ENCODE measurements at regions not wholly inside any gene's neighbourhood (a gene's known extent, or its start where the extent isn't known, plus 50 kb on each side); places are given as distances from the start of the nearest gene placed in this dataset.

- H3K9me3 ChIP-seq (ENCODE audit: severe bottlenecking), result no peaks in the 10 kb centered on the region
- no peak overlapping the region for H3K4me3 ChIP-seq (ENCODE audit: severe bottlenecking)
- no peaks in the 10 kb centered on the region for H3K36me3 ChIP-seq (ENCODE audit: low read depth)
- ATAC-seq (ENCODE audit: low read depth), result no peak
- no peak overlapping the region for H3K27ac ChIP-seq (ENCODE audit: poor library complexity, severe bottlenecking)
- H3K27me3 ChIP-seq (ENCODE audit: insufficient read depth, poor library complexity, severe bottlenecking), result no peaks in the 10 kb centered on the region
- no peaks in the 10 kb centered on the region for H3K4me1 ChIP-seq (ENCODE audit: insufficient read depth, poor library complexity, severe bottlenecking)
- TF ChIP-seq, protein P1, sequence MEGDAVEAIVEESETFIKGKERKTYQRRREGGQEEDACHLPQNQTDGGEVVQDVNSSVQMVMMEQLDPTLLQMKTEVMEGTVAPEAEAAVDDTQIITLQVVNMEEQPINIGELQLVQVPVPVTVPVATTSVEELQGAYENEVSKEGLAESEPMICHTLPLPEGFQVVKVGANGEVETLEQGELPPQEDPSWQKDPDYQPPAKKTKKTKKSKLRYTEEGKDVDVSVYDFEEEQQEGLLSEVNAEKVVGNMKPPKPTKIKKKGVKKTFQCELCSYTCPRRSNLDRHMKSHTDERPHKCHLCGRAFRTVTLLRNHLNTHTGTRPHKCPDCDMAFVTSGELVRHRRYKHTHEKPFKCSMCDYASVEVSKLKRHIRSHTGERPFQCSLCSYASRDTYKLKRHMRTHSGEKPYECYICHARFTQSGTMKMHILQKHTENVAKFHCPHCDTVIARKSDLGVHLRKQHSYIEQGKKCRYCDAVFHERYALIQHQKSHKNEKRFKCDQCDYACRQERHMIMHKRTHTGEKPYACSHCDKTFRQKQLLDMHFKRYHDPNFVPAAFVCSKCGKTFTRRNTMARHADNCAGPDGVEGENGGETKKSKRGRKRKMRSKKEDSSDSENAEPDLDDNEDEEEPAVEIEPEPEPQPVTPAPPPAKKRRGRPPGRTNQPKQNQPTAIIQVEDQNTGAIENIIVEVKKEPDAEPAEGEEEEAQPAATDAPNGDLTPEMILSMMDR (IDR thresholded peaks at IDR 0.05; ENCODE audit: poor library complexity, severe bottlenecking), result no peak
- no peak for DNase-seq (ENCODE audit: low spot score)
Observed at GRCh38 chr12:125657681-125658080, 592.4 kb downstream of the AACS start.

- no peak for ATAC-seq (ENCODE audit: low read depth)
Observed at GRCh38 chr12:125674554-125675338, 609.5 kb downstream of the AACS start.

DNA sequence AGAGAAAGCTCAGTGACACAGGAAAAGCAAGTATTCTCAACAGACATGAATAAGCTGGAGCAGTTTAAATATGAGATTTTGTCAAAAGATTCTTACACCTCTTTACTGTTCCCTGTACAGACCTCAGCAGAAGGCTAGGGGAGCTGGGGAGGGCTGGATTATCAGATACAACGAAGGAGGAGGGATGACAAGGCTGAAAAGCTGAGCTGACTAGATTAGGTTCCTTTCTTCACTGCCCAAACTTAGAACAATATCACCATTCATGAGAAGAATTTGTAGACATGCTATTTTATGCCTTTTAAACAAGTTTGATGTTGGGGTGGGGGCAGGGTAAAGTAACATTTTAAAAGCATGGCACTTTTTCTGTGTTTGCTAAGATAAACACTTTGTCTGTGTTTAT lies 611.1 kb downstream of the AACS start:
- no peak for ATAC-seq (ENCODE audit: low read depth)
- H3K27ac ChIP-seq (ENCODE audit: poor library complexity, severe bottlenecking), result no peak overlapping the region
- TF ChIP-seq, protein P1 (IDR thresholded peaks at IDR 0.05; ENCODE audit: poor library complexity, severe bottlenecking), result no peak
- DNase-seq (ENCODE audit: low spot score), result no peak
- no peak overlapping the region for H3K4me3 ChIP-seq (ENCODE audit: severe bottlenecking)
- no peaks in the 10 kb centered on the region for H3K27me3 ChIP-seq (ENCODE audit: insufficient read depth, poor library complexity, severe bottlenecking)
- no peaks in the 10 kb centered on the region for H3K9me3 ChIP-seq (ENCODE audit: severe bottlenecking)
- no peaks in the 10 kb centered on the region for H3K36me3 ChIP-seq (ENCODE audit: low read depth)
- H3K4me1 ChIP-seq (ENCODE audit: insufficient read depth, poor library complexity, severe bottlenecking), result no peaks in the 10 kb centered on the region

More at GRCh38 chr12:125674554-125675338, 609.5 kb downstream of the AACS start:
- Histone ChIP-seq H3K27me3 (ENCODE audit: insufficient read depth, poor library complexity, severe bottlenecking) (no peaks in the 10 kb centered on the region), H3K4me3 (ENCODE audit: severe bottlenecking) (no peak overlapping the region), H3K27ac (ENCODE audit: poor library complexity, severe bottlenecking) (no peak overlapping the region), H3K4me1 (ENCODE audit: insufficient read depth, poor library complexity, severe bottlenecking) (no peaks in the 10 kb centered on the region), H3K36me3 (ENCODE audit: low read depth) (no peaks in the 10 kb centered on the region), H3K9me3 (ENCODE audit: severe bottlenecking) (no peaks in the 10 kb centered on the region)
- TF ChIP-seq, protein P1 (IDR thresholded peaks at IDR 0.05; ENCODE audit: poor library complexity, severe bottlenecking), result no peak
- no peak for DNase-seq (ENCODE audit: low spot score)

GRCh38 chr12:125677829-125678228 lies 612.6 kb downstream of the AACS start:
- ATAC-seq (ENCODE audit: low read depth) (no peak), DNase-seq (ENCODE audit: low spot score) (no peak)
- no peak overlapping the region for H3K27ac ChIP-seq (ENCODE audit: poor library complexity, severe bottlenecking)
- no peaks in the 10 kb centered on the region for H3K4me1 ChIP-seq (ENCODE audit: insufficient read depth, poor library complexity, severe bottlenecking)
- H3K9me3 ChIP-seq (ENCODE audit: severe bottlenecking), result no peaks in the 10 kb centered on the region
- H3K36me3 ChIP-seq (ENCODE audit: low read depth), result no peaks in the 10 kb centered on the region
- TF ChIP-seq, protein P1 (IDR thresholded peaks at IDR 0.05; ENCODE audit: poor library complexity, severe bottlenecking), result no peak
- H3K27me3 ChIP-seq (ENCODE audit: insufficient read depth, poor library complexity, severe bottlenecking), result no peaks in the 10 kb centered on the region
- H3K4me3 ChIP-seq (ENCODE audit: severe bottlenecking), result no peak overlapping the region

- H3K4me3 ChIP-seq (ENCODE audit: severe bottlenecking), result no peak overlapping the region
- no peaks in the 10 kb centered on the region for H3K9me3 ChIP-seq (ENCODE audit: severe bottlenecking)
- no peaks in the 10 kb centered on the region for H3K27me3 ChIP-seq (ENCODE audit: insufficient read depth, poor library complexity, severe bottlenecking)
- no peaks in the 10 kb centered on the region for H3K4me1 ChIP-seq (ENCODE audit: insufficient read depth, poor library complexity, severe bottlenecking)
- TF ChIP-seq, protein P1 (IDR thresholded peaks at IDR 0.05; ENCODE audit: poor library complexity, severe bottlenecking), result no peak
- no peaks in the 10 kb centered on the region for H3K36me3 ChIP-seq (ENCODE audit: low read depth)
- no peak overlapping the region for H3K27ac ChIP-seq (ENCODE audit: poor library complexity, severe bottlenecking)
- ATAC-seq (ENCODE audit: low read depth) (no peak), DNase-seq (ENCODE audit: low spot score) (no peak)
Observed at GRCh38 chr12:125678589-125678993, 613.4 kb downstream of the AACS start.
